NB4 (cell line): ENCODE measurements at regions not wholly inside any gene's neighbourhood (a gene's known extent, or its start where the extent isn't known, plus 50 kb on each side); places are given as distances from the start of the nearest gene placed in this dataset.

Experiments
- CTCF ChIP-seq: IDR thresholded peaks from one replicate; pipeline ENCODE4 v1.5.1; 2012; ENCODE audit warnings: low read depth, low read length
- MAX ChIP-seq: IDR thresholded peaks from 2 replicates; pipeline ENCODE4 v1.6.1; 2011; ENCODE audit warnings: low read depth, low read length
- POLR2A ChIP-seq: IDR thresholded peaks from 2 replicates; pipeline ENCODE4 v1.6.1; 2011; ENCODE audit warnings: mild to moderate bottlenecking; ENCODE audit not compliant: insufficient read length; ENCODE audit errors: extremely low read depth

GRCh38 chr15:31887246-31887645, 143.1 kb upstream of the CHRNA7 start:
- TF ChIP-seq CTCF = no peak
- TF ChIP-seq POLR2A = no peak
- no peak for TF ChIP-seq MAX
